ENCODE measurements at regions not wholly inside any gene's neighbourhood (a gene's known extent, or its start where the extent isn't known, plus 50 kb on each side); places are given as distances from the start of the nearest gene placed in this dataset.
"Not testable (repeated sequence)": the region's sequence is repeated elsewhere in the genome, so short reads cannot be mapped to it uniquely, and the experiment has no call there.

- no peak for TF ChIP-seq CTCF (IDR thresholded peaks at IDR 0.05)
- Histone ChIP-seq H3K27me3 (no peaks in the 10 kb centered on the region), H3K4me3 (no peak overlapping the region), H3K36me3 (no peaks in the 10 kb centered on the region), H3K27ac (no peak overlapping the region), H3K4me1 (no peaks in the 10 kb centered on the region), H3K9ac (ENCODE audit: low read depth in 2 of 2, low read length in 2 of 2) (no peak overlapping the region), H3K9me3 (no peaks in the 10 kb centered on the region)
- intact Hi-C loops (cut with DNase I), result no loop called here
- DNase-seq, result no peak
Measured at GRCh38 chr14:36420149-36420687, 99.8 kb upstream of the MBIP start.

DNA sequence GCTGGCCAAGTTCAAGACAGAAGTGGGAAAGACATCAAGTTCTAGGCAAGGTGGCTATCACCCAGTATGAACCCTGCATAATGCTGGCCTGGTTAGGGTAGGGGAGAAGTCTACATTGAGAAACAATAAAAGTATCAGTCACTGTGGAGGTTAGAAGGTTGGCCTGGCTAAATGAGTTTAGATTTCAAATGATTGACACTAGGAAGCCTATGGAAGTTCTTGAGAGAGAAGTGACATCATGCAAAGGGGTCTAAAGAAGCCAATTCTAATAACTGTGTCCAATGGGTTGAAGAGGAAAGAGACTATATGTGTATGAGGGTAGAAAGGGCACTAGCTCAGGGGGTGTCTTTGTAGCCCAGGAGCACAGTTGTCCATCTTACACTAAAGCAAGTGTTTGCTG lies 98.5 kb upstream of the MBIP start:
- Histone ChIP-seq H3K27ac (no peak overlapping the region), H3K9ac (ENCODE audit: low read depth in 2 of 2, low read length in 2 of 2) (no peak overlapping the region), H3K27me3 (no peaks in the 10 kb centered on the region), H3K36me3 (no peaks in the 10 kb centered on the region), H3K4me3 (no peak overlapping the region), H3K9me3 (no peaks in the 10 kb centered on the region), H3K4me1 (no peaks in the 10 kb centered on the region)
- no peak for TF ChIP-seq CTCF (IDR thresholded peaks at IDR 0.05)
- intact Hi-C loops (cut with DNase I), result no loop called here
- DNase-seq, result no peak

GRCh38 chr14:36411951-36412350 lies 91.5 kb upstream of the MBIP start:
- H3K4me3 ChIP-seq; H3K9me3 ChIP-seq; H3K27ac ChIP-seq; H3K9ac ChIP-seq (ENCODE audit: low read depth in 2 of 2, low read length in 2 of 2); DNase-seq; intact Hi-C loops (cut with DNase I); H3K4me1 ChIP-seq; H3K27me3 ChIP-seq; H3K36me3 ChIP-seq: not testable (repeated sequence)

- Histone ChIP-seq H3K4me1 (no peaks in the 10 kb centered on the region), H3K36me3 (no peaks in the 10 kb centered on the region), H3K9me3 (no peaks in the 10 kb centered on the region), H3K4me3 (no peak overlapping the region), H3K9ac (ENCODE audit: low read depth in 2 of 2, low read length in 2 of 2) (no peak overlapping the region), H3K27me3 (no peaks in the 10 kb centered on the region), H3K27ac (no peak overlapping the region)
- intact Hi-C loops (cut with DNase I), result no loop called here
- no peak for TF ChIP-seq CTCF (IDR thresholded peaks at IDR 0.05)
- DNase-seq, result no peak
Measured at GRCh38 chr14:36408388-36408787, 88.0 kb upstream of the MBIP start.

DNA sequence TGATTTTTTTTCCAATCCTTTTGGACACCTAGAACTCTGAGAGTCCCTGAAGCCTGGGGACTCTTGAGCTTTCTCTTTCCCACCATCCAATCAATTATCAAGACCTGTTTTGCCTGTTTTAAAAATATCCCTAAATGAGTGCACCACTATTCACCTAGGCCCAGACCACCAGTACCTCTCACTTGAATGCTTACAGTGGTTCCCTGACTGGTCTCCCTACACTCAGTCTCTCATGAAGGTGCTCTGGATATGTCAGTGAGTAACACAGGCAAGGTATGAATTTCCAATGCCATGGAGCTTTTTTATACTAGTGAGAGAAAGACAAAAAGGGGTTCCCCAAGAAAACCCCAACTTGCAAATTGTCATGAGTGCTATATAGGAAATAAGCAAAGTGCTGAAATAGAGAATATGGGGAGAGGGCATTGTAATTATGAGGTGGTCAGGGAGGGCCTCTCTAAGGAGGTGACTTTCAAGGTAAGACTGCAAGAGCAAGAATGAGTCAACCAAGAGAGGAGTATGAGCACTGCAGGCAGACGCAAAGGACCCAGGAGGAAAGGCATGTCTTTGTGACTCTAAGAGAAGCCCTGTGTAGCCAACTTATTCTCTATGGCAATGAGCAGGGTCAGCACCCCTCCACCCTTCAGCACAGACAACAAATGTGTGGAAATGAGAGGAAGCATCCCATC lies 85.3 kb upstream of the MBIP start:
- DNase-seq, result no peak
- TF ChIP-seq CTCF (IDR thresholded peaks at IDR 0.05), result no peak
- H3K9me3 ChIP-seq, result no peaks in the 10 kb centered on the region
- intact Hi-C loops (cut with DNase I), result no loop called here
- no peaks in the 10 kb centered on the region for H3K4me1 ChIP-seq
- no peaks in the 10 kb centered on the region for H3K27me3 ChIP-seq
- H3K36me3 ChIP-seq, result no peaks in the 10 kb centered on the region
- no peak overlapping the region for H3K27ac ChIP-seq
- H3K4me3 ChIP-seq, result no peak overlapping the region
- H3K9ac ChIP-seq (ENCODE audit: low read depth in 2 of 2, low read length in 2 of 2), result no peak overlapping the region

- Histone ChIP-seq H3K27me3 (no peaks in the 10 kb centered on the region), H3K9me3 (no peaks in the 10 kb centered on the region), H3K9ac (ENCODE audit: low read depth in 2 of 2, low read length in 2 of 2) (no peak overlapping the region), H3K36me3 (no peaks in the 10 kb centered on the region), H3K27ac (no peak overlapping the region), H3K4me1 (no peaks in the 10 kb centered on the region), H3K4me3 (no peak overlapping the region)
- DNase-seq, result no peak
- intact Hi-C loops (cut with DNase I), result no loop called here
- TF ChIP-seq CTCF (IDR thresholded peaks at IDR 0.05), result no peak
Measured at GRCh38 chr14:36402867-36403266, 82.4 kb upstream of the MBIP start.

All from colonic mucosa (tissue), 4 donors.